A549 (cell line): ENCODE measurements at regions not wholly inside any gene's neighbourhood (a gene's known extent, or its start where the extent isn't known, plus 50 kb on each side); places are given as distances from the start of the nearest gene placed in this dataset.

Experiments used
- ATAC-seq, 2 experiments: fragments of 200-7000 bp in 1 of 2; fragments of >200 bp in 1 of 2; cut with Nextera tagmentation in 1 of 2; cut with Tn5 transposase in 1 of 2; 3 replicates each; pipeline versions ENCODE4 v1.8.0 to v1.9.1; 2018 to 2020; ENCODE audit warnings: mild to moderate bottlenecking in 1 of 2, moderate library complexity in 1 of 2
- CTCF ChIA-PET: fragments of 300-600 bp; sonication (Branson Sonifier 250); formaldehyde crosslinking; extraction: SDS; loops from one replicate; lab custom pipeline; 2021; ENCODE audit warnings: antibody characterized with exemption, inconsistent platforms; lab: Yijun Ruan, JAX
- POLR2A ChIA-PET: fragments of 350-600 bp; formaldehyde crosslinking; extraction: SDS; loops from one replicate; lab custom pipeline; 2021; ENCODE audit warnings: antibody characterized with exemption, inconsistent platforms; lab: Yijun Ruan, JAX
- DNase-seq, 2 experiments: peaks; one replicate each; pipeline versions ENCODE4 v3.0.0 to v3.0.0-alpha.2; 2011 to 2016; ENCODE audit warnings: low read depth in 1 of 2, low spot score in 1 of 2
- FAIRE-seq: peaks from 2 replicates; lab custom pipeline; 2011; peaks lifted over from hg19 to GRCh38; lab: Jason Lieb, UNC
- H3K27ac ChIP-seq, 2 experiments: fragments of >200 bp; sonication (Bioruptor Twin); formaldehyde crosslinking; 3 replicates each; pipeline ENCODE4 v1.5.1; 2016 to 2017
- H3K4me1 ChIP-seq: fragments of >200 bp; sonication (Bioruptor Twin); formaldehyde crosslinking; 3 replicates; pipeline ENCODE4 v1.6.1; 2016
- H3K4me2 ChIP-seq: fragments of >200 bp; sonication (Bioruptor Twin); formaldehyde crosslinking; 3 replicates; pipeline ENCODE4 v1.6.1; 2016
- H3K4me3 ChIP-seq: fragments of >200 bp; sonication (Bioruptor Twin); formaldehyde crosslinking; 3 replicates; pipeline ENCODE4 v1.5.1; 2016
- H3K9me3 ChIP-seq: fragments of >200 bp; sonication (Bioruptor Twin); formaldehyde crosslinking; 3 replicates; pipeline ENCODE4 v1.6.1; 2016
- BCL3 ChIP-seq: fragments of >200 bp; sonication (Bioruptor Twin); formaldehyde crosslinking; IDR thresholded peaks from 3 replicates; pipeline ENCODE4 v1.6.1; 2016
- BHLHE40 ChIP-seq: IDR thresholded peaks from 2 replicates; pipeline ENCODE4 v1.6.1; 2012; ENCODE audit warnings: low read depth, low read length, inconsistent platforms
- CHD2 ChIP-seq: fragments of 150-350 bp; IDR thresholded peaks from 2 replicates; pipeline ENCODE4 v1.6.1; 2014; ENCODE audit warnings: low read length; ENCODE audit not compliant: partially characterized antibody
- CTCF ChIP-seq: fragments of >200 bp; sonication (Bioruptor Twin); formaldehyde crosslinking; IDR thresholded peaks from 3 replicates; pipeline ENCODE4 v1.5.1; 2016
- EHMT2 ChIP-seq: fragments of 200-600 bp; sonication (generic); IDR thresholded peaks from 2 replicates; pipeline ENCODE4 v1.6.1; 2016; ENCODE audit warnings: antibody characterized with exemption, low read depth, mild to moderate bottlenecking, moderate library complexity
- FOSB ChIP-seq: fragments of 250-450 bp; sonication (Bioruptor Pico); IDR thresholded peaks from 2 replicates; pipeline ENCODE4 v1.5.0; 2020; ENCODE audit warnings: mild to moderate bottlenecking, moderate library complexity
- FOSL2 ChIP-seq, 2 experiments: fragments of 450-650 bp in 1 of 2; fragments of >200 bp in 1 of 2; sonication (Bioruptor Twin) in 1 of 2; formaldehyde crosslinking; IDR thresholded peaks; 2 replicates each; pipeline versions ENCODE4 v1.5.0 to v1.6.1; 2016 to 2020; ENCODE audit warnings: mild to moderate bottlenecking in 1 of 2, moderate library complexity in 1 of 2
- GATA3 ChIP-seq: IDR thresholded peaks from 2 replicates; pipeline ENCODE4 v1.6.1; 2012; ENCODE audit warnings: borderline replicate concordance
- HDAC2 ChIP-seq: fragments of 200-600 bp; sonication (generic); IDR thresholded peaks from 2 replicates; pipeline ENCODE4 v1.6.1; 2016
- HMGXB4 ChIP-seq: fragments of 250-450 bp; sonication (Bioruptor Pico); IDR thresholded peaks from 2 replicates; pipeline ENCODE4 v1.5.0; 2021; ENCODE audit warnings: mild to moderate bottlenecking, moderate library complexity, borderline replicate concordance
- HOXA7 ChIP-seq: fragments of 250-450 bp; sonication (Bioruptor Pico); IDR thresholded peaks from 2 replicates; pipeline ENCODE4 v1.5.0; 2020; ENCODE audit warnings: mild to moderate bottlenecking, moderate library complexity
- HOXB13 ChIP-seq: fragments of 250-450 bp; sonication (Bioruptor Pico); IDR thresholded peaks from 2 replicates; pipeline ENCODE4 v1.5.0; 2020; ENCODE audit warnings: low read depth, mild to moderate bottlenecking, moderate library complexity
- JUN ChIP-seq, 2 experiments: fragments of >200 bp; sonication (Bioruptor Twin); formaldehyde crosslinking; IDR thresholded peaks; 2 replicates in 1 of 2; 3 replicates in 1 of 2; pipeline ENCODE4 v1.6.1; 2016 to 2017
- KDM1A ChIP-seq: fragments of 200-600 bp; sonication (generic); IDR thresholded peaks from 2 replicates; pipeline ENCODE4 v1.6.1; 2016; ENCODE audit warnings: low read depth, mild to moderate bottlenecking
- MAFK ChIP-seq: fragments of 450-650 bp; IDR thresholded peaks from 2 replicates; pipeline ENCODE4 v1.6.1; 2014; ENCODE audit not compliant: partially characterized antibody
- MYC ChIP-seq: IDR thresholded peaks from 2 replicates; pipeline ENCODE4 v1.6.1; 2012; ENCODE audit warnings: mild to moderate bottlenecking, inconsistent platforms, low read length, improper control_type of control experiment, borderline replicate concordance
- PHF8 ChIP-seq: fragments of 200-600 bp; sonication (generic); IDR thresholded peaks from 2 replicates; pipeline ENCODE4 v1.6.1; 2016; ENCODE audit warnings: low read depth, mild to moderate bottlenecking, antibody characterized with exemption, moderate library complexity, borderline replicate concordance
- POLR2AphosphoS2 ChIP-seq: conservative IDR thresholded peaks from 2 replicates; pipeline ENCODE4 v1.6.1; 2012; ENCODE audit warnings: low read length, improper control_type of control experiment, inconsistent platforms
- RARB ChIP-seq: fragments of 250-450 bp; sonication (Bioruptor Pico); IDR thresholded peaks from 2 replicates; pipeline ENCODE4 v1.8.0; 2021; ENCODE audit warnings: mild to moderate bottlenecking, moderate library complexity
- RCOR1 ChIP-seq: fragments of 150-350 bp; IDR thresholded peaks from 2 replicates; pipeline ENCODE4 v1.6.1; 2014; ENCODE audit warnings: antibody characterized with exemption, low read length, low read depth
- RFX5 ChIP-seq: fragments of 450-650 bp; IDR thresholded peaks from 2 replicates; pipeline ENCODE4 v1.7.1; 2014; ENCODE audit warnings: antibody characterized with exemption, mild to moderate bottlenecking, moderate library complexity
- RNF2 ChIP-seq: fragments of 200-600 bp; sonication (generic); IDR thresholded peaks from 2 replicates; pipeline ENCODE4 v1.6.1; 2016; ENCODE audit warnings: low read depth, mild to moderate bottlenecking, antibody characterized with exemption, moderate library complexity, borderline replicate concordance
- SMC3 ChIP-seq: fragments of >200 bp; sonication (Bioruptor Twin); formaldehyde crosslinking; IDR thresholded peaks from 3 replicates; pipeline ENCODE4 v1.6.1; 2018; ENCODE audit warnings: inconsistent platforms
- TFCP2L1 ChIP-seq: fragments of 250-450 bp; sonication (Bioruptor Pico); IDR thresholded peaks from 2 replicates; pipeline ENCODE4 v1.5.0; 2021; ENCODE audit warnings: mild to moderate bottlenecking
- WGBS: methylation state at CpG from one replicate; pipeline ENCODE4 v1.1.6; 2017; ENCODE audit errors: missing lambda C conversion rate; 5-methylcytosine and 5-hydroxymethylcytosine counted together

- Histone ChIP-seq H3K4me2 (no peak overlapping the region), H3K27ac (no peak overlapping the region)
- FAIRE-seq = no peak
- TF ChIP-seq BHLHE40 (no peak), HOXA7 (CRISPR knock-in tag) (no peak), RFX5 (no peak), CTCF (no peak), EHMT2 (no peak), RNF2 (no peak), MYC (no peak), HMGXB4 (CRISPR knock-in tag) (no peak), KDM1A (no peak), HOXB13 (CRISPR knock-in tag) (no peak), RCOR1 (no peak), HDAC2 (no peak), GATA3 (no peak)
- TF ChIP-seq, all 56 proteins: peak for 0
- ATAC-seq = no peak
- Histone ChIP-seq H3K9me3 (no peaks in the 10 kb centered on the region), H3K4me1 (no peaks in the 10 kb centered on the region), H3K4me3 (no peak overlapping the region)
- ChIA-PET CTCF (no interaction called here), POLR2A (no interaction called here)
- DNase-seq = no peak
- WGBS = 3% methylated on average over 1 of the region's 1 CpG
Measured at GRCh38 chr18:39191931-39192330, 1626.3 kb upstream of the CELF4 start.

- no peak for FAIRE-seq
- Histone ChIP-seq H3K27ac (no peak overlapping the region), H3K4me1 (no peaks in the 10 kb centered on the region), H3K4me2 (no peak overlapping the region), H3K9me3 (no peaks in the 10 kb centered on the region), H3K4me3 (no peak overlapping the region)
- ATAC-seq = no peak
- 92% methylated on average over 2 of the region's 2 CpGs for WGBS
- TF ChIP-seq PHF8 (no peak), FOSL2 (IDR thresholded peaks at IDR 0.05) (no peak), FOSL2 (CRISPR knock-in tag; IDR thresholded peaks at IDR 0.05) (no peak), BCL3 (no peak), SMC3 (no peak), FOSB (no peak), KDM1A (no peak), RARB (CRISPR knock-in tag) (no peak), RFX5 (no peak), MAFK (no peak), POLR2AphosphoS2 (no peak), RNF2 (no peak), TFCP2L1 (CRISPR knock-in tag) (no peak), CHD2 (no peak), HOXA7 (CRISPR knock-in tag) (no peak), JUN (IDR thresholded peaks at IDR 0.05) (no peak)
- CTCF ChIA-PET = no interaction called here
- POLR2A ChIA-PET = no interaction called here
- DNase-seq = no peak
Measured at GRCh38 chr18:39191058-39191457, 1625.5 kb upstream of the CELF4 start.
